H1 (cell line): ENCODE measurements at regions not wholly inside any gene's neighbourhood (a gene's known extent, or its start where the extent isn't known, plus 50 kb on each side); places are given as distances from the start of the nearest gene placed in this dataset.

Experiments
- CTCF ChIA-PET: fragments of 300-600 bp; sonication (Branson Sonifier 250); formaldehyde crosslinking; loops from one replicate; lab custom pipeline; 2021; ENCODE audit not compliant: partially characterized antibody; lab: Charles Lee
- POLR2A ChIA-PET: fragments of 300-600 bp; sonication (Branson Sonifier 250); formaldehyde crosslinking; loops from one replicate; lab custom pipeline; 2021; ENCODE audit warnings: inconsistent platforms; ENCODE audit not compliant: partially characterized antibody; lab: Charles Lee
- DNase-seq, 2 experiments: peaks; one replicate each; pipeline versions ENCODE4 v3.0.0 to v3.0.0-alpha.2; 2010 to 2022; ENCODE audit warnings: low spot score in 2 of 2, low read depth in 1 of 2, mixed read lengths in 1 of 2
- FAIRE-seq: peaks from 2 replicates; lab custom pipeline; 2011; peaks lifted over from hg19 to GRCh38; lab: Jason Lieb, UNC
- H2AFZ ChIP-seq: 2 replicates; pipeline ENCODE4 v1.8.1; 2012; ENCODE audit warnings: low read length, inconsistent platforms
- H2AK5ac ChIP-seq: 2 replicates; pipeline ENCODE4 v1.6.1; 2013; ENCODE audit warnings: low read depth, low read length
- H2BK120ac ChIP-seq: replicated peaks from 2 replicates; pipeline ENCODE3; 2013; ENCODE audit warnings: low read depth, low read length, inconsistent platforms
- H2BK12ac ChIP-seq: 2 replicates; pipeline ENCODE4 v1.6.1; 2013; ENCODE audit warnings: low read depth, low read length
- H2BK15ac ChIP-seq: 2 replicates; pipeline ENCODE4 v1.6.1; 2013; ENCODE audit warnings: low read length
- H2BK20ac ChIP-seq: 2 replicates; pipeline ENCODE4 v1.6.1; 2013; ENCODE audit warnings: low read length
- H2BK5ac ChIP-seq: 2 replicates; pipeline ENCODE4 v1.6.1; 2013; ENCODE audit warnings: low read depth, low read length
- H3K14ac ChIP-seq: 2 replicates; pipeline ENCODE4 v1.6.1; 2013; ENCODE audit warnings: inconsistent platforms; ENCODE audit not compliant: insufficient read length
- H3K18ac ChIP-seq: 2 replicates; pipeline ENCODE4 v1.6.1; 2013; ENCODE audit warnings: low read length; ENCODE audit errors: extremely low read depth
- H3K23ac ChIP-seq: 2 replicates; pipeline ENCODE4 v1.6.1; 2013; ENCODE audit warnings: inconsistent platforms; ENCODE audit not compliant: insufficient read length
- H3K23me2 ChIP-seq: 2 replicates; pipeline ENCODE4 v1.6.1; 2013; ENCODE audit warnings: low read depth, low read length
- H3K27ac ChIP-seq: 2 replicates; pipeline ENCODE4 v1.6.1; 2011; ENCODE audit warnings: low read depth, low read length, inconsistent platforms
- H3K27me3 ChIP-seq, 4 experiments: replicated peaks in 1 of 4; 1 replicate in 1 of 4; 2 replicates in 3 of 4; pipeline versions ENCODE4 v1.6.1 to v1.8.1; 2011 to 2013; ENCODE audit warnings: low read length in 3 of 4, mild to moderate bottlenecking in 3 of 4, inconsistent platforms in 2 of 4, mixed read lengths in 2 of 4, moderate library complexity in 1 of 4; ENCODE audit not compliant: control insufficient read depth in 3 of 4, insufficient read depth in 3 of 4; ENCODE audit errors: extremely low read depth in 1 of 4
- H3K36me3 ChIP-seq, 4 experiments: 2 replicates each; pipeline versions ENCODE4 v1.6.1 to v1.8.1; 2011 to 2013; ENCODE audit warnings: mild to moderate bottlenecking in 4 of 4, low read length in 3 of 4, moderate library complexity in 2 of 4, control low read depth in 1 of 4, inconsistent platforms in 1 of 4; ENCODE audit not compliant: insufficient read depth in 4 of 4, control insufficient read depth in 2 of 4
- H3K4ac ChIP-seq: replicated peaks from 2 replicates; pipeline ENCODE3; 2013; ENCODE audit warnings: low read length, low read depth, mixed read lengths, inconsistent platforms; ENCODE audit not compliant: insufficient read length
- H3K4me1 ChIP-seq, 4 experiments: replicated peaks in 1 of 4; 1 replicate in 1 of 4; 2 replicates in 3 of 4; pipeline versions ENCODE4 v1.6.1 to v1.8.1; 2011 to 2013; ENCODE audit warnings: low read length in 3 of 4, inconsistent platforms in 2 of 4, mixed read lengths in 1 of 4; ENCODE audit not compliant: insufficient read depth in 4 of 4, control insufficient read depth in 3 of 4
- H3K4me2 ChIP-seq, 2 experiments: 2 replicates each; pipeline versions ENCODE4 v1.6.1 to v1.8.1; 2011 to 2013; ENCODE audit warnings: low read depth in 2 of 2, low read length in 2 of 2, control low read depth in 1 of 2, inconsistent platforms in 1 of 2, mild to moderate bottlenecking in 1 of 2; ENCODE audit not compliant: insufficient read depth in 1 of 2
- H3K4me3 ChIP-seq, 4 experiments: fragments of 200-600, 300-600 bp in 1 of 4; sonication (generic), shearing (Covaris generic), sonication (Bioruptor Twin) in 1 of 4; 2 replicates each; pipeline versions ENCODE4 v1.5.1 to v1.8.1; 2011 to 2016; ENCODE audit warnings: low read length in 4 of 4, low read depth in 3 of 4, control low read depth in 2 of 4, inconsistent platforms in 2 of 4, mild to moderate bottlenecking in 2 of 4, mixed read lengths in 1 of 4, moderate library complexity in 1 of 4; ENCODE audit not compliant: insufficient read depth in 2 of 4; ENCODE audit errors: extremely low read depth in 1 of 4
- H3K56ac ChIP-seq: replicated peaks from 2 replicates; pipeline ENCODE3; 2013; ENCODE audit warnings: low read depth, mild to moderate bottlenecking, mixed read lengths, low read length, inconsistent platforms; ENCODE audit not compliant: insufficient read length
- H3K79me1 ChIP-seq: 2 replicates; pipeline ENCODE4 v1.6.1; 2013; ENCODE audit warnings: low read depth, low read length, control low read depth
- H3K79me2 ChIP-seq, 2 experiments: 2 replicates each; pipeline versions ENCODE4 v1.6.1 to v1.8.1; 2012 to 2013; ENCODE audit warnings: low read length in 2 of 2, mild to moderate bottlenecking in 2 of 2, inconsistent platforms in 1 of 2; ENCODE audit not compliant: insufficient read depth in 2 of 2, control insufficient read depth in 1 of 2
- H3K9ac ChIP-seq, 4 experiments: replicated peaks in 1 of 4; 1 replicate in 1 of 4; 2 replicates in 3 of 4; pipeline versions ENCODE4 v1.6.1 to v1.8.1; 2011 to 2013; ENCODE audit warnings: low read depth in 3 of 4, low read length in 3 of 4, control low read depth in 2 of 4, mild to moderate bottlenecking in 2 of 4, moderate library complexity in 2 of 4, inconsistent platforms in 1 of 4; ENCODE audit errors: extremely low read depth in 1 of 4
- H3K9me3 ChIP-seq, 2 experiments: 2 replicates each; pipeline versions ENCODE4 v1.6.1 to v1.8.1; 2012 to 2013; ENCODE audit warnings: mild to moderate bottlenecking in 2 of 2, moderate library complexity in 2 of 2, control low read depth in 1 of 2, inconsistent platforms in 1 of 2, low read depth in 1 of 2, low read length in 1 of 2, mixed read lengths in 1 of 2; ENCODE audit not compliant: insufficient read depth in 2 of 2
- H4K20me1 ChIP-seq, 2 experiments: replicated peaks in 1 of 2; 2 replicates each; pipeline versions ENCODE3 to v1.8.1; 2011 to 2013; ENCODE audit warnings: inconsistent platforms in 2 of 2, low read length in 2 of 2, mild to moderate bottlenecking in 1 of 2; ENCODE audit not compliant: insufficient read depth in 2 of 2, control insufficient read depth in 1 of 2
- H4K5ac ChIP-seq: 2 replicates; pipeline ENCODE4 v1.6.1; 2013; ENCODE audit warnings: low read length, low read depth, mixed read lengths, inconsistent platforms; ENCODE audit not compliant: insufficient read length
- H4K8ac ChIP-seq: 2 replicates; pipeline ENCODE4 v1.8.0; 2013; ENCODE audit warnings: mild to moderate bottlenecking, moderate library complexity, low read length, inconsistent platforms; ENCODE audit not compliant: insufficient read depth; ENCODE audit errors: extremely low read depth
- H4K91ac ChIP-seq: replicated peaks from 2 replicates; pipeline ENCODE3; 2013; ENCODE audit warnings: low read length, mixed read lengths, inconsistent platforms; ENCODE audit not compliant: insufficient read length
- ASH2L ChIP-seq: fragments of 200-600, 300-600 bp; sonication (generic); IDR thresholded peaks from one replicate; pipeline ENCODE4 v1.7.1; 2017; ENCODE audit warnings: low read length
- BACH1 ChIP-seq: IDR thresholded peaks from 2 replicates; pipeline ENCODE4 v1.6.1; 2012; ENCODE audit warnings: low read length, improper control_type of control experiment
- CBX5 ChIP-seq: fragments of 300-800, 300-1000 bp; sonication (generic); IDR thresholded peaks from 2 replicates; pipeline ENCODE4 v1.7.1; 2016; ENCODE audit warnings: antibody characterized with exemption, low read length, low read depth
- GTF2F1 ChIP-seq: IDR thresholded peaks from 2 replicates; pipeline ENCODE4 v1.6.1; 2012; ENCODE audit warnings: low read depth, low read length, improper control_type of control experiment, borderline replicate concordance
- MAFK ChIP-seq: IDR thresholded peaks from 2 replicates; pipeline ENCODE4 v1.6.1; 2012; ENCODE audit warnings: low read depth, mild to moderate bottlenecking, improper control_type of control experiment, low read length
- PHF8 ChIP-seq: fragments of 200-600 bp; sonication (generic); conservative IDR thresholded peaks from 2 replicates; pipeline ENCODE4 v1.7.1; 2012; ENCODE audit warnings: low read depth, mild to moderate bottlenecking, inconsistent platforms, low read length, moderate library complexity
- POLR2AphosphoS5 ChIP-seq: IDR thresholded peaks from 2 replicates; pipeline ENCODE4 v1.6.1; 2011; ENCODE audit warnings: low read depth, low read length
- POU5F1 ChIP-seq: IDR thresholded peaks from 2 replicates; pipeline ENCODE4 v1.6.1; 2011; ENCODE audit warnings: low read depth, mild to moderate bottlenecking, low read length, moderate library complexity
- RFX5 ChIP-seq: IDR thresholded peaks from 2 replicates; pipeline ENCODE4 v1.6.1; 2011; ENCODE audit warnings: low read depth, low read length, improper control_type of control experiment, borderline replicate concordance
- RNF2 ChIP-seq: fragments of 200-900, 300-1000 bp; sonication (generic); IDR thresholded peaks from 2 replicates; pipeline ENCODE4 v1.7.1; 2016; ENCODE audit warnings: borderline replicate concordance, low read depth, mild to moderate bottlenecking, antibody characterized with exemption, low read length; ENCODE audit not compliant: poor library complexity, severe bottlenecking; ENCODE audit errors: missing control alignments
- TAF1 ChIP-seq: IDR thresholded peaks from 2 replicates; pipeline ENCODE4 v1.6.1; 2011; ENCODE audit warnings: mild to moderate bottlenecking, low read depth, low read length
- TBP ChIP-seq: IDR thresholded peaks from 2 replicates; pipeline ENCODE4 v1.6.1; 2011; ENCODE audit warnings: low read depth, low read length, improper control_type of control experiment
- TCF12 ChIP-seq: IDR thresholded peaks from 2 replicates; pipeline ENCODE4 v1.6.1; 2011; ENCODE audit warnings: low read depth, mild to moderate bottlenecking, low read length
- TEAD4 ChIP-seq: IDR thresholded peaks from 2 replicates; pipeline ENCODE4 v1.6.1; 2012; ENCODE audit warnings: low read depth, low read length, inconsistent platforms, mixed read lengths
- USF2 ChIP-seq: IDR thresholded peaks from 2 replicates; pipeline ENCODE4 v1.6.1; 2011; ENCODE audit warnings: low read length, improper control_type of control experiment
- YY1 ChIP-seq: IDR thresholded peaks from 2 replicates; pipeline ENCODE4 v1.6.1; 2011; ENCODE audit warnings: low read depth, mild to moderate bottlenecking, low read length

GRCh38 chr11:29217901-29218300 lies 798.9 kb downstream of the KCNA4 start:
- H2BK20ac ChIP-seq = no peak overlapping the region
- H3K36me3 ChIP-seq = no peaks in the 10 kb centered on the region
- no peak overlapping the region for H2BK15ac ChIP-seq
- no peak overlapping the region for H3K4me3 ChIP-seq
- H2BK120ac ChIP-seq = no peak overlapping the region
- no peaks in the 10 kb centered on the region for H3K27me3 ChIP-seq
- H3K4ac ChIP-seq = no peak overlapping the region
- no peaks in the 10 kb centered on the region for H4K20me1 ChIP-seq
- H3K56ac ChIP-seq = no peak overlapping the region
- H3K79me1 ChIP-seq = no peaks in the 10 kb centered on the region
- no peak overlapping the region for H3K18ac ChIP-seq
- no peak overlapping the region for H3K27ac ChIP-seq
- H3K14ac ChIP-seq = no peak overlapping the region
- no peaks in the 10 kb centered on the region for H3K23me2 ChIP-seq
- FAIRE-seq = no peak
- H4K8ac ChIP-seq = no peak overlapping the region
- no peak overlapping the region for H2AFZ ChIP-seq
- H2AK5ac ChIP-seq = no peak overlapping the region
- H3K4me1 ChIP-seq = no peaks in the 10 kb centered on the region
- ChIA-PET POLR2A (no interaction called here), CTCF (no interaction called here)
- no peaks in the 10 kb centered on the region for H3K9me3 ChIP-seq
- H3K79me2 ChIP-seq = no peaks in the 10 kb centered on the region
- no peak overlapping the region for H2BK5ac ChIP-seq
- H3K9ac ChIP-seq = no peak overlapping the region
- no peak overlapping the region for H4K5ac ChIP-seq
- no peak overlapping the region for H3K4me2 ChIP-seq
- H3K23ac ChIP-seq = no peak overlapping the region
- no peak overlapping the region for H2BK12ac ChIP-seq
- no peak overlapping the region for H4K91ac ChIP-seq
- no peak for DNase-seq
- TF ChIP-seq TEAD4 (no peak), TCF12 (no peak), GTF2F1 (no peak), CBX5 (no peak), TAF1 (no peak), YY1 (no peak), PHF8 (no peak), TBP (no peak), MAFK (no peak), RNF2 (no peak), BACH1 (no peak), USF2 (no peak), ASH2L (no peak), RFX5 (no peak), POLR2AphosphoS5 (no peak), POU5F1 (no peak)
